Gastrocnemius medialis (tissue), 4 donors: ENCODE measurements at regions not wholly inside any gene's neighbourhood (a gene's known extent, or its start where the extent isn't known, plus 50 kb on each side); places are given as distances from the start of the nearest gene placed in this dataset.

ENCODE experiments used
- ATAC-seq, 2 donors: fragments of 150-250 bp; one replicate each; pipeline ENCODE4 v1.9.1; 2016
- DNase-seq, 2 donors: peaks; one replicate each; pipeline ENCODE4 v3.0.0-alpha.2; 2019
- H3K27ac ChIP-seq, 4 donors: fragments of 200-600 bp; sonication (generic); 1 replicate in 1 of 4; 2 replicates in 3 of 4; pipeline ENCODE4 v1.5.1; 2016 to 2018; ENCODE audit warnings: mild to moderate bottlenecking in 2 of 4, moderate library complexity in 1 of 4
- H3K27me3 ChIP-seq, 3 donors: fragments of 200-600 bp; sonication (generic) in 2 of 3; 1 replicate in 1 of 3; 2 replicates in 2 of 3; pipeline versions ENCODE4 v1.5.1 to v1.6.0; 2016 to 2019; ENCODE audit warnings: mild to moderate bottlenecking in 1 of 3, moderate library complexity in 1 of 3
- H3K36me3 ChIP-seq, 2 donors: fragments of 200-600 bp; sonication (generic) in 1 of 2; one replicate each; pipeline ENCODE4 v1.5.1; 2017 to 2018
- H3K4me1 ChIP-seq, 2 donors: fragments of 200-600 bp; sonication (generic) in 1 of 2; one replicate each; pipeline ENCODE4 v1.5.1; 2016 to 2017; ENCODE audit warnings: mild to moderate bottlenecking in 2 of 2
- H3K4me3 ChIP-seq, 4 donors: fragments of 200-600 bp; sonication (generic) in 3 of 4; 1 replicate in 1 of 4; 2 replicates in 3 of 4; pipeline ENCODE4 v1.5.1; 2016 to 2019; ENCODE audit warnings: mild to moderate bottlenecking in 2 of 4
- H3K9me3 ChIP-seq, 3 donors: fragments of 200-600 bp; sonication (generic) in 2 of 3; 1 replicate in 1 of 3; 2 replicates in 2 of 3; pipeline ENCODE4 v1.5.1; 2016 to 2019
- CTCF ChIP-seq, 5 experiments: fragments of 450-650 bp in 3 of 5; fragments of 200-600 bp in 2 of 5; sonication (generic) in 2 of 5; IDR thresholded peaks in 4 of 5; conservative IDR thresholded peaks in 1 of 5; 1 replicate in 4 of 5; 2 replicates in 1 of 5; pipeline ENCODE4 v1.5.1; 2016 to 2019; ENCODE audit warnings: antibody characterized with exemption in 5 of 5, mild to moderate bottlenecking in 3 of 5, moderate library complexity in 3 of 5
- POLR2A ChIP-seq, 2 donors: fragments of 450-650 bp; IDR thresholded peaks; one replicate each; pipeline ENCODE4 v1.6.1; 2017; ENCODE audit warnings: antibody characterized with exemption in 2 of 2, mild to moderate bottlenecking in 2 of 2, moderate library complexity in 2 of 2
- in situ Hi-C, 4 donors: fragments of 200-750 bp; cut with MboI; loops; one replicate each; pipeline versions ENCODE4 v1.15.0 to v1.8.0; 2017; ENCODE audit warnings: low sequenced_read_pairs in 4 of 4
- intact Hi-C: fragments of 100-400 bp; cut with DNase I; formaldehyde crosslinking; loops from one replicate; pipeline ENCODE4 v1.15.1; 2023; ENCODE audit warnings: low total_unique reads

DNA sequence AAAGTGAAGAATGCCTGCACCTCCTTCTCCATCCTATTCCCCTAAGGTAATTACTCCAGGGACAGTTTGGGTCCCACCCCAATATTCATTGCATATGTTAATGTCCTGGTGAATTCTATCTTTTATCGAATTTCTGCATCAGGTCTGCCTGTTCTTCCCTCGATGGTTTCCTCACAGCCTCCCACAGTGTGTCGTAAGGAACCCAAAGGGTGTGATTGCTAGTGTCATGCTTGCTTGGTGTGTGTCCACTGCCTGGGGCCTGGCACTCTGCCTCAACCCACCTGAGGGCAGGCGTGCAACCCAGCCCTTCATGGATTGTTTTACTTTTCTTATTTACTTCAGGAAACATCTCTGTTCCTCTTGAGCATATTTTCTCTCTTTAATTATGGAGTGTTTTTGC lies 60.2 kb upstream of the CYSLTR2 start:
- ATAC-seq (no peak), DNase-seq (no peak)
- no peak overlapping the region for H3K4me3 ChIP-seq
- TF ChIP-seq POLR2A (IDR thresholded peaks at IDR 0.05) (no peak), CTCF (IDR thresholded peaks at IDR 0.05 in 4 of 5, conservative IDR thresholded peaks at IDR 0.05 in 1 of 5) (no peak)
- no peaks in the 10 kb centered on the region for H3K9me3 ChIP-seq
- no peaks in the 10 kb centered on the region for H3K27me3 ChIP-seq
- intact Hi-C loops (no loop called here), in situ Hi-C loops (loop anchor here (5.0 to 25.0 kb wide), 6 partner anchors 151 to 456 kb away; partner anchors contain the start of gene LPAR6 (in 1 of the 4))
- H3K4me1 ChIP-seq, result no peaks in the 10 kb centered on the region
- no peaks in the 10 kb centered on the region for H3K36me3 ChIP-seq
- H3K27ac ChIP-seq, result no peak overlapping the region

DNA sequence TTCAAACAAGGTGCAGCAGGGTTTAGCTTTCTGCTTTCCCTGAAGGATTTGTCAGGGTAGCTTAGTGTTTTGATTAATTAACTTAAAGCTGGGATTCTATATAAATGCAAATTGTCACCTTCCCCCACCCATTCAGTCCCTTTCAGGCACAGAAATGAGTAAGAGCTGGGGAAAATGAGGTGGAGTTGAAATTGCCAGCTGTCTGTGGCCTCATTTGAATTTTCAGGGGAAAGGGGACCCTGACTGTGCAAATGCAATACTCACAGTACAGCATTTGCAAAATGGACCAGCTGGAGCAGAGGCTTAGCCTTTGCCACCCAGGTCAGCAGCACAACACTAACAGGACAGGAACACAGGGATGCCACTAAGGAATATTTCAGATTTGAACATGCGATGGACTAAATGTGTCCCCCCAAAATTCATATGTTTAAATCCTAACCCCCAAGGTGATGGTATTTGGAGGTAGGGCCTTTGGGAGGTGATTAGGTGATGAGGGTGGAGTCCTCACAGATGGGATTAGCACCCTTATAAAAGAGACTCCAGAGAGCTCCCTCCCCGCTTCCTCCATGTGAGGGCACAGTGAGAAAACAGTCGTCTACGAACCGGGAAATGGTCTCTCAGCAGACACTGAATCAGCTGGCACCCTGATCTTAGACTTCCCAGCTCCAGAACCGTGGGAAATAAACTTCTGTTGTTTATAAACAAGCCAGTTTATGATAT lies 59.5 kb upstream of the CYSLTR2 start:
- Histone ChIP-seq H3K4me1 (no peaks in the 10 kb centered on the region), H3K9me3 (no peaks in the 10 kb centered on the region), H3K27me3 (no peaks in the 10 kb centered on the region), H3K36me3 (no peaks in the 10 kb centered on the region), H3K4me3 (no peak overlapping the region), H3K27ac (no peak overlapping the region)
- in situ Hi-C loops (loop anchor here (5.0 to 25.0 kb wide), 6 partner anchors 151 to 457 kb away; partner anchors contain the start of gene LPAR6 (in 1 of the 4)), intact Hi-C loops (no loop called here)
- ATAC-seq (no peak), DNase-seq (no peak)
- no peak for TF ChIP-seq POLR2A (IDR thresholded peaks at IDR 0.05)
- TF ChIP-seq CTCF (IDR thresholded peaks at IDR 0.05 in 4 of 5, conservative IDR thresholded peaks at IDR 0.05 in 1 of 5), result no peak

- intact Hi-C loops, result no loop called here
- peak in 1 of 2 donors; percentile 33 for ATAC-seq
- peak in 1 of 2 donors; percentile 25 for DNase-seq
- H3K36me3 ChIP-seq, result no peaks in the 10 kb centered on the region
- H3K4me1 ChIP-seq, result no peaks in the 10 kb centered on the region
- H3K27ac ChIP-seq, result no peak overlapping the region
- no peaks in the 10 kb centered on the region for H3K9me3 ChIP-seq
- in situ Hi-C loops, result loop anchor here (5.0 to 25.0 kb wide), 6 partner anchors 149 to 458 kb away; partner anchors contain the start of gene LPAR6 (in 1 of the 4)
- no peaks in the 10 kb centered on the region for H3K27me3 ChIP-seq
- H3K4me3 ChIP-seq, result no peak overlapping the region
- TF ChIP-seq POLR2A (IDR thresholded peaks at IDR 0.05) (no peak), CTCF (IDR thresholded peaks at IDR 0.05 in 4 of 5, conservative IDR thresholded peaks at IDR 0.05 in 1 of 5) (peak in 4 of 5 experiments; percentile 9 to 46 (median 32))
These were observed 58.0 kb upstream of the CYSLTR2 start for GRCh38 chr13:48595431-48596429.

- in situ Hi-C loops, result no loop called here
- TF ChIP-seq POLR2A (IDR thresholded peaks at IDR 0.05), result no peak
- no peak for TF ChIP-seq CTCF (IDR thresholded peaks at IDR 0.05 in 4 of 5, conservative IDR thresholded peaks at IDR 0.05 in 1 of 5)
These were observed 53.1 kb upstream of the CYSLTR2 start for GRCh38 chr13:48600374-48601364.

More at GRCh38 chr13:48600374-48601364, 53.1 kb upstream of the CYSLTR2 start:
- Histone ChIP-seq H3K27ac (no peak overlapping the region), H3K4me1 (no peaks in the 10 kb centered on the region), H3K9me3 (peaks cover 0 to under 1% (median 0%) of the 10 kb centered on the region in 3 donors), H3K27me3 (no peaks in the 10 kb centered on the region), H3K36me3 (no peaks in the 10 kb centered on the region), H3K4me3 (no peak overlapping the region)
- DNase-seq (no peak), ATAC-seq (no peak)
- intact Hi-C loops, result no loop called here
